RPMI7951 (cell line): ENCODE measurements at regions not wholly inside any gene's neighbourhood (a gene's known extent, or its start where the extent isn't known, plus 50 kb on each side); places are given as distances from the start of the nearest gene placed in this dataset.
A peak's percentile ranks its signal among the peaks of the same experiment; 100 is the strongest.

Experiments
- DNase-seq: peaks from one replicate; pipeline ENCODE4 v3.0.0-alpha.2; 2012; ENCODE audit warnings: low read depth

DNA sequence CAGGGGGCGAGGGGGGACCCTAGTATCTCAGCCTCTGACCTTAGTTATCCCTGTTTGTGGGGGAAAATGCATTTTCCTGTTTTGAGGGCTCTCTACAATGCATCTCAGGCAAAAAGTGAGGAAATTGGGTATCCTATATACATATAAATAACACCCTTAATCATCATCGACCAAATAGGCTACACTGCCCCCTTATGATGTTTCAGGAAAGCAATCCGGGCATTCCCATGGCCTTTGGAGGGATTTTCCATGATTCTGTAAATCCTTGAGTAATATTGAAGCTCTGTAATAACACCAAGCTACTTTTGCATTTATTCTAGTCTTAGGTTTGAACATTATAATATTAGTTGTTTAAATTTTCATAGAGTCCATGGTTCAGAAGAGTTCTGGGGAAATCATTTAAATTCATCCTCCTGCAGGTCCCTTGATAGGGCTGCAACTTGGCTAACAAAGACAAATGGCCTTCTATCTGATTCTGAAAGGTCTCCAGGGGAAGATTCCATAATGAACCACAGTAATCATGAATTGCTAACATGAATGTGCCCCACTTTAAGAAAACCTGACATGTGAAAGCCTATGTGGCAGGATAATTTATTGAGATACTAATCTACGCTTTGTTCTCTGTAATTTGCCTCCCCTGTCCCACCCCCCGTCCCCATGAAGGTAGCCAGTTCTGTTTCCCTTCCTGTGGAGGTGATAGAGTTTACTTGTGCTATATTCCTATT lies 91.5 kb upstream of the SCOC start:
- no peak for DNase-seq

DNA sequence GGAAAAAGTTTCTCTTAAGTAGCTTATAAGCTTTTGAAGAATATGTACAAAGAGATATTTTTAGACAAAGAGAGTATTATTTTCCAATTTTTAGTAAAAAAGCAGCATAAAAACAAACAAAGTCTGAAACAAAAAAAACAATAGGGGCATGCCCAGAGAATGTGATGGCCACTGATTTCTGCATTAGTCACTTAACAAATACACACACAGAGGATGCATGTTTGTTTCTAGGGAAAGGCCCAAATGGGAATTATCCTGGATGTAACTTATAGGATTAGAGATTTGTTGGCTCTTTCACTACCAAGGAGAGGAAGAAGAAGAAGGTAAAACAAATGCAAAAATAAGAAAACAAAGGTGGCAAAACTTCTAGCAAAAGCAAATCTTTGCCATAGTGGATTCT lies 95.9 kb upstream of the SCOC start:
- no peak for DNase-seq

DNA sequence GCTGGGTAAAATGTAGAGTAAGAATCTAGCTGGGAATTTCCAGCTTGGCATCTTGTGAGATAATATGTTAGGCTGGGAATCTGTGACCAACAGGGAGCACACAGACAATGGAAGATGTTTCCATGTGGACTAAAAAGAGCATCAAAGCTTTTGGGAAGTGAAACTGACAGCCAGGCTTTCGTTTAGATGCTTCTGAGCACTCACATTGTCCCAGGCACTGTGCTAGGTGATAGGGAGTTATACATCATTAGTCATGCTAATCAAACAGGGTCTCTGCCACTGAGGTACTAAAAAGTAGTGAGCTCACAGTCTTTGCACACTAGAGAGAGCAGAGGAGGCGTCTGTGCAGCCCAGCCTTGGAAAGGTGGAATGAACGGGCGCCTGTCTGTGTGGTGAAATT lies 101.9 kb upstream of the SCOC start:
- no peak for DNase-seq

DNA sequence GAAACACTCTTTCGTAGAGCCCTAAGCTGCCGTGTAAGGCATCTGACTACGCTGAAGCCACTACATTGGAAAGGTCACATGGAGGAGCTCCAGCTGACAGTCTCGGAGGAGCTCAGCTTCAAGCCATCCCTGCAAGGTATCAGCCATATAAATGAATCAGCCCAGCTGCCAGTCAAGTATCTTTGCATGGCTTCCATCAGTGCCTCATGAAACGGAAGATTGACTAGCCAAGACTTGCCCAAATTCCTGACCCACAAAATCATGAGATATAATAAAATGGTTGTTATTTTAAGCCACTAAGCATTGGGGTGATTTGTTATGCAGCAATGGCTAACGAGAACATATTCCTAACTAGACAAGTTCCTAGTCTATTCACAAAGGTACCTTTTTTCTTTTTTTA lies 104.1 kb upstream of the SCOC start:
- no peak for DNase-seq

DNA sequence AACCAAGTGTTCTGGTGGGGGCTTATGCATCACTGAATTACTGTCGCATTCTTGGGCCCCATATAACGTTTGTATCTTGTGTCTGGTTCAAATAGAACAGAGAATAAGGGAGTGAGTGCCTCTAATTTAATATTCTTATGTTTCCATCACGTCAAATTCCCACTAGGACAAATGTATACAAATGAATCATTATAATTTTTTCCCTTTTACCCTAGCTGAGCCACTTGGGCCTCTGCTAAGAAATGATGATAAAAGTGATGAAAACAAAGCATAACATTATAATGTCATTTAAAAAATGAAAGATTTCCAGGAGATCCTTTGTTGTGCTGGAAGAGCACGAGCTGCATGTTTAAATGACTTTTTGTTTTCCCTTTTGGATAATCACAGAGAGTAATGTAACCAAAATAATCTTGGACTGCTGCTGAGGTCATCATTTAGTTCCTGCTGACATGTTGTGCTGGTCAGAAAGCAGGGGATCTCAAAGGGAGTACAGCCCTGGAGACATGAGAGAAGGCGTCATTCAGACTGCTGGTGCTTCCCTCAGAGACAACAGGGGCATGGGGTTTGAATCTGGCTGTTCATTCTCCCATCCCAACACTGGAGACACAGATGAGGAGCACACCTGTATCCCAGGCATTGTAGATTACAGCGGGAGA lies 105.1 kb upstream of the SCOC start:
- DNase-seq: no peak

DNA sequence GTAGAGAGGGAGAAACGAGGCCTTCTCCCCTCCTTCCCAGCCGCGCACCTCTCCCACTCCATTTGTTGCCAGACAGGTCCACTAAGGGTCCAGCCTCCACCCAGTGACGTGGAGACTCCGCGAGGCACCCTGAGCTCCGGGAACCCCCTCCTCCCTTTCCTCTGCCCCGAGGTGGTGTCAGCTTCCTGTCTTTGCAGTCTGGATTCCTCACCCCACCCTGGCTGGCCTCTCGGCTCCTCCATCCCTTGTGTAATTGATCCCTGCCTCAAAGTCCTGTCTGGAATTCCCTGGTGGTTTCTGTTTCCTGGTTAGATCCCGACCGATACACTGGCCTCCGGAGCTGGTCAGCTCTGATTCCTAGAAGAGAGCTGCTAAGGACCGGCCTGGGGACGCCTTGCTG lies 105.9 kb upstream of the SCOC start:
- DNase-seq: peak; percentile 54

DNA sequence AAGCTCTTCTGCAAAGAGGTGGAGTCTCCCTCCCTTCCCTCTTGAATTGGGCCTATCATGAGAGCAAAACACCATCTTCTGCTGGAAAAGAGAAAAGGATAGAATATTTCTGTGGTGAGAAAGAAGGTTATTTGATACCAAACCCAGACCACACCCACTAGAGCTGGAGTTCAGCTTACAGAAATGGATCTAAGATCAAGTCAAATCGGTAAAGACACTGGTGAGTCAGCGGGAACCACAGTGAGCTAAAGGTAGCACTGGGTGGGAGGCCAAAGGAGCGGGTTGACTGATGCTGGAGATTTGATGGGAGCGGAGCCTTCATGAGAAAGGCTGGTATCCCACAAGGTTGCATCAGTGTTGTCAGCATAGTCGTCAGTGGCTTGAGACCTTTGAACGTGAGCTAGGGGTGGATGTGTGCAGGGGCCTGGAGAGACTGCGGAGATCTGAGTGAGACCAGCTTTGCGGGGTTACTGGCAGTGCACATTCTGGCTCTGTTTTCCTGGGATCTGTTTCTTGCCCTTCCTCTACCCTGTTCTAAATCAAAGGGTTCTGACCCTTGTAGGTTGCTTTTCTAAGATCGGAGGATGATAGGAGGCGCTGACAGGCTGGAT lies 106.4 kb upstream of the SCOC start:
- DNase-seq: peak; percentile 52

DNA sequence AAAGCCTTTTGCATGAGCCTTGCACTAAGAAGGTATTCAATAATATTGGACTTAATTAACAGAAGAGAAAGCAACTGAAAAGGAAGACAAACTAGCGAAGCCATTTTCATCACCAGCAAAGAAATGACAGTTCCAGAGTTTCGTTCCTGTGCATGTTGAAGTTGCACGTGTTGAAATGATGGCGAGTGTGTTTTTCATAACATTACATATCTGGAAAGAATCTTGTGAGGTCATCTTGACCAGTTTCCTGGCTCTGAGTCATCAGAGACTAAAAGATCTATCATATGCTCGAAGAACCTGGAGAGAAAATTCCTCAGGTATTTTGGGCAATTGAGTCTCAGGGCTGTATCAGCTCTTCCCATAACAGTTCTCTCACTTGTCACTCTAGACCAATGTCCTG lies 106.2 kb upstream of the MAML3 start:
- DNase-seq: peak; percentile 54

DNA sequence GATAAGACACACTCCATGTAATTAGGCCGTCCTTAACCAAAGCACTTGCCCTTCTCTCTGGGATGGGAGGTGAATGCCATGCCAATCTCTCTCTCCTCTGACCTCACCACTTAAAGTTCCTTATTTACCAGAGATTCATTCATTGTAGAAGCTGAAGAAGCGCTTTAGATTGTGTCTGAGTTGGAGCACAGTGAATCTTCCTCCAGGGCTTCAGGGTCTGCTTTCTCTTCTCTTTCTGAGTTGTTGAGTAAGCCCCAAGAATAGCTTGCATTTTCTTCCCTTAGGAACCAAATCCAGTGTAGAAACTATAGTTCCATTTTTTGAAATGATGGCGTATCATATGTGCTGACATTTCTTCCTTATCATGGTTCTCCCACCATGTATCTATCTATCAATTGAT lies 104.5 kb upstream of the MAML3 start:
- no peak for DNase-seq

DNA sequence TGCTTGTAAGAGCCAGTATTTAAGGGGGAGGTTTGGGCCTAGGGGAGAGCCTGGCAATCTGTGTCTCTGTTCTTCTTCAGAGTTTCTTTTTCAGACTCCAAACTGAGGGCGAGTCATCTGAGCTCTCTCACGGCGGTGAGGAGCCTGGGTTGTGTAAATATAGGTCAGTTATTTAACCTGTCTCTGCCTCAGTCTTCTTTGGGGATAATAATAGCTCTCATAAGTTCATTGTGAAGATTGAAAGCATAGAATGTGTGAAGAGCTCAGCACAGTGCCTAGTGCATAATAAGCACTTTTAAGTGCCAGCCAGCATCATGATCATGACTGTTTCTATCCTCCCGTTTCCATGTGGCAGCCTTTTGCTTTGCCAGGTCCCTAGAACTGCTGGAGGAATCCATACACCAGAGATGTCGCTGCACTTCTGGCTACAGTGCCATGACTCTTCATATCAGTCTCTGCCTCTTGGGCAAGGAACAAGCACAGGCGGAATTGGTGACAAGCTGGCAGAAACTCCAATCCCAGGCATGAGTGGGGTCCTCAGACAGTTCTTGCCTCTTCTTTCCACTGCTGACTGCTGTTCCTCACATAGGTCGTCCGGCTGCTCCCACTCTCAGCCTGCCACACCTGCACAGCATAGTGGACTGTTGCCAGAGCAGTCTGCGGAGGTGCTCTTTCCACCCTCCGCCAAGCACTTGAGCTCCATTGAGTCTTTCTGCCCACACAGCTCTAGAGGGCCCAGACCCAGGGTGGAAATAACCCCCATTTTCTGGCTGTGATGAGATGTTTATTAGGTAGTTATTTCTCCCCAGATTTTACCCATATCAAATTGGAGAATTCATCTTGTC lies 103.7 kb upstream of the MAML3 start:
- DNase-seq: no peak

DNA sequence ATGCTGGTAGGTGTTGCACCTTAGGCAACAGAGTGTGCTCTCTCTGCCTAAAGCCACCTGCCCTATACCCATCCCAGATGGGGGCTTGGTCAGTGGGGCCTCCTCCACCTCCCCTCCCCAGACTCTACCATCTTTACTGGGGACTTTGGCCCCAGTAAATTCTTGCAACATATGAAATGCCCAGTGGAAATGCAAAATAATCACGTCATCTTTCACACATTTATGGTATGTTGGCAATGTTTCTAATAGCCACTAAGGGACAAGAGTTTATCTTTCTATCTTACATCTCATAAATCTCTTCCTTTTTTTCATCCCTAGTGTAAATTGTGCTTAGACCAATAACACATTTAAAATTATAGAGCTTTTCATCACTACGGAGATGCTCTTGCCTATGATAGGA lies 103.0 kb upstream of the MAML3 start:
- no peak for DNase-seq

DNA sequence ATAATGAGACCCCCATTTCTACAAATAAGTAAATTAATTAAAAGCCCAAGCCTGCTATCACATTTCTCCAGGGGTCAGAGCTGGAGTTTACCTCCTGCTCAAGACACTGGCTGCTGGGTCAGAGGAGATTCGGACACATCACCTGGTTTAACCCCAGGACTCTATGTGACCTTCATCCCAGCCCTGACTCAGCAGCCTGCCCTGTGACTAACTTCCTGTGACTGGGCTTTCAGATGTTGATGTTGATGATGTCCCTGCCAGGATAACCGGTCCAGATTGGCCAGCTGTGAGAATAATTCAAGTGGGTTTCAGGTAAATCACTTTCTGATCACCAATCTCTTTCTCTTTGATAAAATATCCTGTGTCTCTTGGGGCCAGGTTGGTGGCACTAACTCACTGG lies 102.4 kb upstream of the MAML3 start:
- peak; percentile 69 for DNase-seq

DNA sequence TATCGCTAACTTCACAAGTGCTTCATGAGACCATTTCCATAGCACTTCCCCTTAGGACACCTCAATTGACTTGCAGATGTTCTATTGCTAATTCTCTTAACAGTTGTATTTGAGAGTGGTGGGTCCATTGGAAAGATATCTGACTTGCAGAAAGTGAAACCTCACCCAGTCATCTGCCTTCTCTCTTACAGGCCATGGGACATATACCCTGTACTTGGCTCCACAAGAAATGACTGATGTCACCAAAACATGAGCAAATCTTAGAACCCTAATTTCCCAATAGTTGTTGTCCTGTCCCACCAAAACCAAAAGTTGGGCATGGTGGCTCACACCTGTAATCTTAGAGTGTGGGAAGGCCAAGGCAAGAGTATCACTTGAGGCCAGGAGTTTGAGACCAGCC lies 101.9 kb upstream of the MAML3 start:
- no peak for DNase-seq

DNA sequence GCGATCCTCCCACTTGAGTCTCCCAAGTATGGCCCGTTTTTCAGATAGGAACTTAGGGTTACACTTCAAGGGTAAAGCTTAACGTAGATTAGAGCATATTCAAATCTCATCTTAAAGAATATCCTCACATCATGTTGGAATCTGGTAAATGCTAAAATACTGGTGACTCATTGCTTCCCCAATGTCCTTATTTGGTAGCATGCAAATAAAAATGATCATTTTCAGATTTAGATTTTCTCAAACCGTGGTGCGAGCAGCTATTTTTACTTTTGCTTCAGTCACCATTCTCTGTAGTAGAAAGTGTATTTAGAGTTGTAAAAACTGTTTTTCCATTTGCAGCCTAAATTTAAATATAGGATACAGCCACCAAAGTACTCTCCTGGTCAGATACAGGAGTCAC lies 101.5 kb upstream of the MAML3 start:
- DNase-seq: peak; percentile 34

DNA sequence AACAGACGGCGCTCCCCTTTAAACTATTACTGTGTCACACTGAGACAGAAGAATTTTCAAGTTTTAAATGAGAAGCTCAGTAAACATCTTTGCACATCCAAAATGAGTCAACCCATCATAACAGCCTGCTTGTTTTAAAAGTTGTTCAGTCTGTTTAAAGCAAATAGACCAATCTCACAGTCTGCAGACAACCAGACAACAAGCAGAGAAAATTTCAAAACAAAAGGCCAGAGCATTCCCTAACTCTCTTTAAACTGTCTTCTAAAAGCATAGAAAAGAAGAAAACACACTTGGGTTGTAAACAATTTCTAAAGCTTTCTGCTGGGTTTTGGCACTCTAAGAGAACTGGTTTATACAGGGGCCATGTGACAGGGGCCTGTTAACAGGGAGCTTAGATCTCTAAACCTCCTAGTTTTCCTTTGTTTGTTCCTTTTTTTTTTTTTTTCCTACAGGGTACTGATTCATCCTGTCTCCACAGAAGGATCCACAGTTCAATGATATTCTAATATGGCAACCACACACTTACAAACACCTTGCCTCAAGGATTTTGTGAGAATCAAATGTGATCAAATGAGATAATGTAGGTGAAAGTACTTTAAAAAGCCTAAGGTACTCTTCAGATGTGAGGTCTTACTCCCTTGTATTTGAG lies 100.8 kb upstream of the MAML3 start:
- no peak for DNase-seq

DNA sequence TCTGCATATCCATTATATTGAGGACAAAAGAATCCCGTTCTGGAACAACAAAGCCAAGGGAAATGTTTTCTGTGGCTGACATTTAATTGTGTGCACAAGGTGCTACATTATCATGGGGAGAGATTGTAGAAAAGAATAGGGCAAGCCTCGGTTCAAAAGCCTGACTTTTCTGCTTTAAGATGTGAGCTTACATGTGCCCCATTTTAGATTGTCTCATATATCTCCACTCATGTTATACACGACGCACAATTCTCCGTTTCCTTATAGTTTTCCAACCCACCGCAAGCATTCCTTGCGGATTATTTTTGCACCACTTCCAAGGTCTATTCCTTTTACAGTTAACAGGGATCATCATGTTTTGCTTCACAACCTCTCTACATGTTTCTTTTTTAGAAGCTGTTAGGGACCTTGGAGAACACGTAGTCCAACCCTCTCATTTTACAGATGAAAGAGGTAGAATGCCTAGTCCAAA lies 99.6 kb upstream of the MAML3 start:
- DNase-seq: no peak

DNA sequence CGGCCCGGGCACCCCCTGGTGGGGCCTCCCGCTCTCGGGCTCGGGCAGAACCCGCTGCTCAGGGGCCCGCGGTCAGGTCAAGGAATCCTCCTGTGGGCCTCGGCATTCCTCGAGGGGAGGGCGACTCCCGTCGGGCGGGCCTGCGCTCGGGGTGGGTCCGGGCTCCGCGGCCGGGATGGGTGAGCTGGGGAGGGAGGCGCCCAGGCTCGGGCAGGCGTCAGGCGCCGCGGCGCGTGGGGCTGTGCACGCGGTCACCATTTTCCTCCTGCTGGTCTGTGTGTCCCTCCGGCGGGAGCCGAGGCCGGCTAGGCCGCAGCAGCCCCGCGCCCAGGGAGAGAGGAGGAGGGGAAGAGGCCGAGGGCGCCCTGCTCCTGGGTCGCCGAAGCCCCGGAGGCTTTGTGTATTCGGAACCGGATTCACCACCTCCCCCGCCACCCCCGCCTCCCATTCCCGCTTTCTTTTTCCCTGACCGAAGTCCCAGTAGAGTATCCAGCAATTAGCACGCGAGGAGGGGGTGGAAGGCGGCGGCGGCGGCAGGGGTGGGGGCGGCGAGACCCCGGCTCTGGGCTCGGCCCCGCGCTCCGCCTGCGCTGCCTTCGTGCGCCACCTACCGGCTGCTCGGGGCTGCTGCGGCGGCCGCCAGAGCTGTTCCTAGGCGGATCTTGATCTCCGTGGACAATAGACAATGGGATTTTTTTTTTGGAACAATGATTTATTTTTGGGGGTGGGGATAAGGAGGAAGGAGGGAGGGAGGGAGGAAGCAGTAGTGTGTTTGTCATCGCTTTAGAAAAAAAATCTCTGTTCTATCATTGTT lies 99.0 kb upstream of the MAML3 start:
- DNase-seq: peak; percentile 65

DNA sequence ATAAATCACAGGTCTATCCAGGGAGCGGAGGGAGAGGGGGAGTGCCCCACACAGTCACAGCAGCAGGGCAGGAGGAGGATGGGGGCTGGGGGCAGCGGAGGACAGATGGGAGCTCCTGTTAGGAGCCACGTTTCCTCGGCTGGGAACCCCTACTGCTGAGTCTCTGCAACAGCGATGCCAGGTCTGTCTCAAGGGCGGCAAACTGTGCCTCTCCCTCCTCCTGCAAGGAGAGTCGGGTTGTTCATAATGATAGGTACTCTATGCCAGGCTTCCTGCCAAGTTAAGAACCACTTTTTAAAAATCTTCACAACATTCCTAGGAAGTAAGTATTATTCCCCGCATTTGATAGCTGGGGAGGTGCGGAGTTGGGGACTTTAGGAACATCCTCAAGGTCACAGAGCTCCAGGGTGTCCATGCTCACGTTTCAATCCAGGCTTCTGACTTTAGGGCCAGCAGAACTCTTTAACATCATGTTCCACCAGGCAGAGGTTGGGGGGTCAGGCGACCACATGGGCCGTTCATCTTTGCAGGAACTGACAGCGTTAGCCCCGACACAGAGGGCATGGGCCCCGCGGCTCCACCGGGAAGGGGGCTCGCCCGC lies 98.3 kb upstream of the MAML3 start:
- DNase-seq: no peak

DNA sequence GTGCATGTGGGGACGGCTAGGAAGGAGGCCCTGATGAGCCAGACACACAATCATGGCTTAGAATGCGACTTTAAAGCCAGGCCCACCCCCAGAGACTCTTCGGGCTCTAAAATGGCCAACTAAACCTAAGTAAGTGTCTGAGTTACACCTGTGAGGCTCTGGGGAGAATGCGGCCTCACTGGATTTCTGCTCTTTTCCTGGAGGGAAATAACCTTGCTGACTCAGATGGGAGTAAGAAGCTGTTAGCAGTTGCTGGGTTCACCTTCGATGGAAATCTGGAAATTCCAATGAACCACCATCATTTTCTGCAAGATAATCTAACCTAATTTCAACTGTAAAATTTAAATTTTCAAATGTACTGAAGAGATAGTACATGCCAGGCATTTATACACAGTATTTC lies 97.6 kb upstream of the MAML3 start:
- DNase-seq: no peak

DNA sequence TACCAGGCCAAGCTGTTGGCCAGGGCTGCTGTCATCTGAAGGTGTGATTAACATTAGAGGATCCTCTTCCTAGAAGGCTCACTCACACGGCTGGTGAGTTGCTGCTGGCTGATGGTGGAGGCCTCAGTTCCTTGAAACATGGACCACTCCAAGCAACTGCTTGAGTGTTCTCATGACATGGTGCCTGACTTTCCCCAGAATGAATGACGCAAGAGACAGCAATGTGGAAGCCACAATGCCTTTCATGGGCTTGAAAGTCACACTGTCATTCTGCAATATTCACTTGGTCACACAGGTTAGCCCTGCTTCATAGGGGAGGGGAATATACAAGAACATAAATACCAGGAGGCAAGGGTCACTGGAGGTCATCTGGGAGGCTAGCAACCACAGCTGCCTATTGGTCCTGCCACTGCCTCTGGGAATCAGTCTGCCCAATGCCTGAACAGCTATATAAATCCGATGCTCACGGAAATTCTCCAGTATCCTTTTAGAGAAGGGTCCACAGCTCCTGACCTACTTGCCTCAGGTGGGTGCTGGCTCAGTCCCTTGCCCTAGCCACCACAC lies 97.1 kb upstream of the MAML3 start:
- DNase-seq: no peak
